HG03280 (cell line): ENCODE measurements at regions not wholly inside any gene's neighbourhood (a gene's known extent, or its start where the extent isn't known, plus 50 kb on each side); places are given as distances from the start of the nearest gene placed in this dataset.

Experiments
- ATAC-seq: cut with Tn5 transposase; IDR thresholded peaks from one replicate; pipeline ENCODE4 v1.9.1; 2021; ENCODE audit warnings: mild to moderate bottlenecking, moderate library complexity; ENCODE audit not compliant: unreplicated experiment

- ATAC-seq = no peak
Observed at GRCh38 chr2:118791483-118791882, 56.0 kb downstream of the EN1 start.

GRCh38 chr2:118786746-118787145 is 60.7 kb downstream of the EN1 start:
- ATAC-seq = no peak

GRCh38 chr2:118784860-118785259 is 62.6 kb downstream of the EN1 start:
- ATAC-seq = no peak

GRCh38 chr2:118779362-118779761 is 68.1 kb downstream of the EN1 start:
- no peak for ATAC-seq

- ATAC-seq = no peak
Observed at GRCh38 chr2:118774458-118775133, 72.9 kb downstream of the EN1 start.

GRCh38 chr2:118773826-118774225 is 73.6 kb downstream of the EN1 start:
- ATAC-seq = no peak

- ATAC-seq = no peak
Observed at GRCh38 chr2:118772487-118773200, 74.8 kb downstream of the EN1 start.

GRCh38 chr2:118769707-118770400 is 77.6 kb downstream of the EN1 start:
- no peak for ATAC-seq

- no peak for ATAC-seq
Observed at GRCh38 chr2:118766871-118767270, 80.6 kb downstream of the EN1 start.

- no peak for ATAC-seq
Observed at GRCh38 chr2:118764855-118765254, 82.6 kb downstream of the EN1 start.

- no peak for ATAC-seq
Observed at GRCh38 chr2:118763797-118764196, 83.7 kb downstream of the EN1 start.

GRCh38 chr2:118762290-118762689 is 85.2 kb downstream of the EN1 start:
- ATAC-seq = no peak

- ATAC-seq = no peak
Observed at GRCh38 chr2:118761771-118762170, 85.7 kb downstream of the EN1 start.

GRCh38 chr2:118755901-118756300 is 91.5 kb downstream of the EN1 start:
- no peak for ATAC-seq

- ATAC-seq = no peak
Observed at GRCh38 chr2:118755384-118755783, 92.1 kb downstream of the EN1 start.

- no peak for ATAC-seq
Observed at GRCh38 chr2:118752762-118753429, 94.6 kb downstream of the EN1 start.

GRCh38 chr2:118750959-118751565 is 96.4 kb downstream of the EN1 start:
- ATAC-seq = no peak

GRCh38 chr2:118748245-118748885 is 99.1 kb downstream of the EN1 start:
- ATAC-seq = no peak

GRCh38 chr2:118747637-118748036 is 99.8 kb downstream of the EN1 start:
- ATAC-seq = no peak

GRCh38 chr2:118747066-118747465 is 100.4 kb downstream of the EN1 start:
- ATAC-seq = no peak
